Thyroid gland (tissue), 4 donors: ENCODE measurements at regions not wholly inside any gene's neighbourhood (a gene's known extent, or its start where the extent isn't known, plus 50 kb on each side); places are given as distances from the start of the nearest gene placed in this dataset.

Experiments used
- DNase-seq, 2 donors: peaks; one replicate each; pipeline ENCODE4 v3.0.0-alpha.2; 2019
- H3K27ac ChIP-seq, 3 donors: fragments of 200-600 bp; sonication (generic); 1 replicate in 2 of 3; 2 replicates in 1 of 3; pipeline ENCODE4 v1.5.1; 2016 to 2019; ENCODE audit warnings: mild to moderate bottlenecking in 1 of 3, moderate library complexity in 1 of 3
- H3K27me3 ChIP-seq: fragments of 200-600 bp; sonication (generic); one replicate; pipeline ENCODE4 v1.5.1; 2019
- H3K36me3 ChIP-seq, 2 donors: fragments of 200-600 bp; sonication (generic); one replicate each; pipeline ENCODE4 v1.5.1; 2016 to 2019
- H3K4me1 ChIP-seq, 2 donors: fragments of 200-600 bp; sonication (generic); one replicate each; pipeline ENCODE4 v1.5.1; 2017 to 2019
- H3K4me3 ChIP-seq, 3 donors: fragments of 200-600 bp; sonication (generic); replicated peaks in 1 of 3; 1 replicate in 2 of 3; 2 replicates in 1 of 3; pipeline ENCODE4 v1.5.1; 2016; ENCODE audit warnings: mild to moderate bottlenecking in 1 of 3
- H3K9me3 ChIP-seq: fragments of 200-600 bp; sonication (generic); one replicate; pipeline ENCODE4 v1.5.1; 2017
- CTCF ChIP-seq, 6 experiments: fragments of 200-600 bp in 3 of 6; fragments of 450-650 bp in 3 of 6; sonication (generic) in 3 of 6; IDR thresholded peaks; one replicate each; pipeline ENCODE4 v1.5.1; 2016 to 2019; ENCODE audit warnings: antibody characterized with exemption in 6 of 6, mild to moderate bottlenecking in 2 of 6, inconsistent platforms in 1 of 6, moderate library complexity in 1 of 6
- POLR2A ChIP-seq, 2 donors: fragments of 450-650 bp; IDR thresholded peaks; one replicate each; pipeline ENCODE4 v1.6.1; 2017; ENCODE audit warnings: antibody characterized with exemption in 2 of 2, mild to moderate bottlenecking in 2 of 2, moderate library complexity in 1 of 2
- WGBS, 2 donors: methylation state at CpG; one replicate each; pipeline ENCODE4 v1.1.5; 2017; 5-methylcytosine and 5-hydroxymethylcytosine counted together
- intact Hi-C: fragments of 100-400 bp; cut with DNase I; formaldehyde crosslinking; loops from one replicate; pipeline ENCODE4 v1.15.1; 2023

GRCh38 chr6:133046576-133046975 is 194.6 kb upstream of the EYA4 start:
- Histone ChIP-seq H3K9me3 (no peaks in the 10 kb centered on the region), H3K4me3 (no peak overlapping the region), H3K27ac (no peak overlapping the region), H3K36me3 (no peaks in the 10 kb centered on the region), H3K27me3 (no peaks in the 10 kb centered on the region), H3K4me1 (no peaks in the 10 kb centered on the region)
- 63 to 75% methylated on average over 3 of the region's 3 CpGs for WGBS, 2 donors
- TF ChIP-seq POLR2A (IDR thresholded peaks at IDR 0.05) (no peak), CTCF (IDR thresholded peaks at IDR 0.05) (no peak)
- no peak for DNase-seq
- intact Hi-C loops = no loop called here

- intact Hi-C loops = no loop called here
- WGBS, 2 donors = 85 to 90% methylated on average over 5 of the region's 5 CpGs
- H3K36me3 ChIP-seq = no peaks in the 10 kb centered on the region
- H3K27ac ChIP-seq = no peak overlapping the region
- H3K4me1 ChIP-seq = no peaks in the 10 kb centered on the region
- no peak overlapping the region for H3K4me3 ChIP-seq
- no peaks in the 10 kb centered on the region for H3K27me3 ChIP-seq
- DNase-seq = no peak
- TF ChIP-seq POLR2A (IDR thresholded peaks at IDR 0.05) (no peak), CTCF (IDR thresholded peaks at IDR 0.05) (no peak)
- H3K9me3 ChIP-seq = no peaks in the 10 kb centered on the region
Measured at GRCh38 chr6:133047065-133047665, 194.0 kb upstream of the EYA4 start.

GRCh38 chr6:133047706-133048105 is 193.5 kb upstream of the EYA4 start:
- Histone ChIP-seq H3K4me3 (no peak overlapping the region), H3K27me3 (no peaks in the 10 kb centered on the region), H3K4me1 (no peaks in the 10 kb centered on the region), H3K27ac (no peak overlapping the region), H3K36me3 (no peaks in the 10 kb centered on the region), H3K9me3 (no peaks in the 10 kb centered on the region)
- TF ChIP-seq POLR2A (IDR thresholded peaks at IDR 0.05) = no peak
- TF ChIP-seq CTCF (IDR thresholded peaks at IDR 0.05) = no peak
- WGBS, 2 donors = 52 to 61% methylated on average over 1 of the region's 1 CpG
- intact Hi-C loops = no loop called here
- DNase-seq = no peak

- Histone ChIP-seq H3K4me3 (no peak overlapping the region), H3K4me1 (peaks cover 0 to 8% of the 10 kb centered on the region in 2 donors), H3K27ac (no peak overlapping the region), H3K27me3 (no peaks in the 10 kb centered on the region), H3K36me3 (no peaks in the 10 kb centered on the region), H3K9me3 (no peaks in the 10 kb centered on the region)
- TF ChIP-seq CTCF (IDR thresholded peaks at IDR 0.05) (no peak), POLR2A (IDR thresholded peaks at IDR 0.05) (no peak)
- intact Hi-C loops = no loop called here
- no peak for DNase-seq
- WGBS, 2 donors = 81 to 87% methylated on average over 6 of the region's 6 CpGs
Measured at GRCh38 chr6:133051240-133051639, 189.9 kb upstream of the EYA4 start.

- Histone ChIP-seq H3K27ac (no peak overlapping the region), H3K4me1 (peaks cover 0 to 8% of the 10 kb centered on the region in 2 donors), H3K4me3 (no peak overlapping the region), H3K9me3 (no peaks in the 10 kb centered on the region), H3K36me3 (no peaks in the 10 kb centered on the region), H3K27me3 (no peaks in the 10 kb centered on the region)
- intact Hi-C loops = no loop called here
- no peak for DNase-seq
- 96 to 97% methylated on average over 2 of the region's 2 CpGs for WGBS, 2 donors
- no peak for TF ChIP-seq POLR2A (IDR thresholded peaks at IDR 0.05)
- no peak for TF ChIP-seq CTCF (IDR thresholded peaks at IDR 0.05)
Measured at GRCh38 chr6:133052465-133052864, 188.7 kb upstream of the EYA4 start.
